ENCODE measurements at regions not wholly inside any gene's neighbourhood (a gene's known extent, or its start where the extent isn't known, plus 50 kb on each side); places are given as distances from the start of the nearest gene placed in this dataset.

GRCh38 chr15:46685681-46686080, 1031.6 kb upstream of the SEMA6D start:
- intact Hi-C loops (cut with micrococcal nuclease), result no loop called here
- no peaks in the 10 kb centered on the region for H3K9me3 ChIP-seq (replicated peaks)
- H3K27me3 ChIP-seq (ENCODE audit: low read depth), result no peaks in the 10 kb centered on the region
- no peaks in the 10 kb centered on the region for H3K4me1 ChIP-seq
- no peak overlapping the region for H3K27ac ChIP-seq (replicated peaks)
- DNase-seq, result no peak
- TF ChIP-seq CTCF (IDR thresholded peaks at IDR 0.05; ENCODE audit: borderline replicate concordance), result no peak
- H3K36me3 ChIP-seq, result no peaks in the 10 kb centered on the region
- no peak overlapping the region for H3K4me3 ChIP-seq

GRCh38 chr15:46696281-46696680, 1021.0 kb upstream of the SEMA6D start:
- Histone ChIP-seq H3K27ac (replicated peaks) (no peak overlapping the region), H3K27me3 (ENCODE audit: low read depth) (no peaks in the 10 kb centered on the region), H3K9me3 (replicated peaks) (no peaks in the 10 kb centered on the region), H3K4me3 (no peak overlapping the region), H3K36me3 (no peaks in the 10 kb centered on the region), H3K4me1 (no peaks in the 10 kb centered on the region)
- no peak for DNase-seq
- TF ChIP-seq CTCF (IDR thresholded peaks at IDR 0.05; ENCODE audit: borderline replicate concordance), result no peak
- intact Hi-C loops (cut with micrococcal nuclease), result no loop called here

GRCh38 chr15:46701346-46701745, 1016.0 kb upstream of the SEMA6D start:
- no peak overlapping the region for H3K27ac ChIP-seq (replicated peaks)
- H3K27me3 ChIP-seq (ENCODE audit: low read depth), result no peaks in the 10 kb centered on the region
- no peak overlapping the region for H3K4me3 ChIP-seq
- peaks cover 2% of the 10 kb centered on the region for H3K9me3 ChIP-seq (replicated peaks)
- no peaks in the 10 kb centered on the region for H3K36me3 ChIP-seq
- no peaks in the 10 kb centered on the region for H3K4me1 ChIP-seq
- no peak for DNase-seq
- intact Hi-C loops (cut with micrococcal nuclease), result no loop called here
- TF ChIP-seq CTCF (IDR thresholded peaks at IDR 0.05; ENCODE audit: borderline replicate concordance), result no peak

GRCh38 chr15:46701896-46702295, 1015.4 kb upstream of the SEMA6D start:
- intact Hi-C loops (cut with micrococcal nuclease), result no loop called here
- DNase-seq, result no peak
- H3K27ac ChIP-seq (replicated peaks), result no peak overlapping the region
- H3K36me3 ChIP-seq, result no peaks in the 10 kb centered on the region
- peaks cover 8% of the 10 kb centered on the region for H3K9me3 ChIP-seq (replicated peaks)
- no peaks in the 10 kb centered on the region for H3K4me1 ChIP-seq
- H3K27me3 ChIP-seq (ENCODE audit: low read depth), result no peaks in the 10 kb centered on the region
- H3K4me3 ChIP-seq, result no peak overlapping the region
- TF ChIP-seq CTCF (IDR thresholded peaks at IDR 0.05; ENCODE audit: borderline replicate concordance), result no peak

- Histone ChIP-seq H3K27ac (replicated peaks) (no peak overlapping the region), H3K4me1 (no peaks in the 10 kb centered on the region), H3K36me3 (no peaks in the 10 kb centered on the region), H3K27me3 (ENCODE audit: low read depth) (no peaks in the 10 kb centered on the region), H3K9me3 (replicated peaks) (peaks cover 21% of the 10 kb centered on the region), H3K4me3 (no peak overlapping the region)
- TF ChIP-seq CTCF (IDR thresholded peaks at IDR 0.05; ENCODE audit: borderline replicate concordance), result no peak
- intact Hi-C loops (cut with micrococcal nuclease), result no loop called here
- DNase-seq, result no peak
These were observed 1014.1 kb upstream of the SEMA6D start for GRCh38 chr15:46703020-46703861.
